Mammary epithelial cell (primary cell): ENCODE measurements at regions not wholly inside any gene's neighbourhood (a gene's known extent, or its start where the extent isn't known, plus 50 kb on each side); places are given as distances from the start of the nearest gene placed in this dataset.

Experiments used
- EZH2 ChIP-seq: IDR thresholded peaks from 2 replicates; pipeline ENCODE4 v1.6.1; 2012; ENCODE audit warnings: low read length, inconsistent platforms, borderline replicate concordance
- TF ChIP-seq, protein P1 (sequence below), 2 donors: IDR thresholded peaks in 1 of 2; conservative IDR thresholded peaks in 1 of 2; 2 replicates each; pipeline ENCODE4 v1.5.1; 2011 to 2012; ENCODE audit warnings: inconsistent platforms in 2 of 2, low read length in 2 of 2, mild to moderate bottlenecking in 2 of 2, control low read depth in 1 of 2, low read depth in 1 of 2; ENCODE audit not compliant: insufficient read depth in 1 of 2; ENCODE audit errors: extremely low read depth in 1 of 2

DNA sequence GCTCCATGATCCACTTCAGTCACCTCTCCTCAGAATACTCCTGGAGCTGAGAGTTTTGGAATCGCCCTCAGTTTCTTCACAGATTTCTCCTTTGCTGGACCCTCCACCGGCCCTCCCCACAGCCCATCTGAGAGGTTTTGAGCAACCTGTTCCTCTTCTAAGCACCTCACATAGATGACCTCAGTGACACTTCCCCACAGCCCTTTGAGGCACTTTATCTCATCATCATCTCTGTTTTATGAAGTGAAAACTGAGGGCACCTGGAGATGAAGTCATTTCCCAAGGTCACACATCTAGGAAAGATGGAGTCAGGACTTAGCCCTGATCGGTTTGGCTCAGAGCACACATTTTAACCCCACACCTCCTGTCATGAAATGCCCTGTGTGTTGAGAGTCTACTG lies 76.8 kb upstream of the ZNF281 start:
- TF ChIP-seq, protein P1, sequence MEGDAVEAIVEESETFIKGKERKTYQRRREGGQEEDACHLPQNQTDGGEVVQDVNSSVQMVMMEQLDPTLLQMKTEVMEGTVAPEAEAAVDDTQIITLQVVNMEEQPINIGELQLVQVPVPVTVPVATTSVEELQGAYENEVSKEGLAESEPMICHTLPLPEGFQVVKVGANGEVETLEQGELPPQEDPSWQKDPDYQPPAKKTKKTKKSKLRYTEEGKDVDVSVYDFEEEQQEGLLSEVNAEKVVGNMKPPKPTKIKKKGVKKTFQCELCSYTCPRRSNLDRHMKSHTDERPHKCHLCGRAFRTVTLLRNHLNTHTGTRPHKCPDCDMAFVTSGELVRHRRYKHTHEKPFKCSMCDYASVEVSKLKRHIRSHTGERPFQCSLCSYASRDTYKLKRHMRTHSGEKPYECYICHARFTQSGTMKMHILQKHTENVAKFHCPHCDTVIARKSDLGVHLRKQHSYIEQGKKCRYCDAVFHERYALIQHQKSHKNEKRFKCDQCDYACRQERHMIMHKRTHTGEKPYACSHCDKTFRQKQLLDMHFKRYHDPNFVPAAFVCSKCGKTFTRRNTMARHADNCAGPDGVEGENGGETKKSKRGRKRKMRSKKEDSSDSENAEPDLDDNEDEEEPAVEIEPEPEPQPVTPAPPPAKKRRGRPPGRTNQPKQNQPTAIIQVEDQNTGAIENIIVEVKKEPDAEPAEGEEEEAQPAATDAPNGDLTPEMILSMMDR (conservative IDR thresholded peaks at IDR 0.05 in 1 of 2, IDR thresholded peaks at IDR 0.05 in 1 of 2; ENCODE audit: extremely low read depth in 1 of 2, insufficient read depth in 1 of 2, low read depth in 1 of 2, low read length in 2 of 2), result no peak
- TF ChIP-seq EZH2, result no peak
